HEK293 (cell line): ENCODE measurements at regions not wholly inside any gene's neighbourhood (a gene's known extent, or its start where the extent isn't known, plus 50 kb on each side); places are given as distances from the start of the nearest gene placed in this dataset.

Experiments
- KLF16 ChIP-seq: fragments of 450-650 bp; formaldehyde crosslinking; IDR thresholded peaks from 2 replicates; pipeline ENCODE4 v1.5.1; 2017; ENCODE audit warnings: missing biosample characterization, missing genetic modification characterization
- SP2 ChIP-seq: fragments of 450-650 bp; formaldehyde crosslinking; IDR thresholded peaks from 2 replicates; pipeline ENCODE4 v1.5.1; 2016; ENCODE audit warnings: missing biosample characterization, missing genetic modification characterization
- YY1 ChIP-seq: fragments of 450-650 bp; formaldehyde crosslinking; IDR thresholded peaks from 2 replicates; pipeline ENCODE4 v1.5.1; 2018; ENCODE audit warnings: missing biosample characterization, missing genetic modification characterization
- ZNF175 ChIP-seq: fragments of 450-650 bp; formaldehyde crosslinking; IDR thresholded peaks from 2 replicates; pipeline ENCODE4 v1.5.1; 2016; ENCODE audit warnings: missing biosample characterization, missing genetic modification characterization
- ZNF23 ChIP-seq: fragments of 450-650 bp; formaldehyde crosslinking; IDR thresholded peaks from 2 replicates; pipeline ENCODE4 v1.5.1; 2016; ENCODE audit warnings: missing biosample characterization, missing genetic modification characterization, borderline replicate concordance
- TF ChIP-seq, protein P1 (sequence below): fragments of 450-650 bp; formaldehyde crosslinking; IDR thresholded peaks from 2 replicates; pipeline ENCODE4 v1.5.1; 2016; ENCODE audit warnings: missing biosample characterization, missing genetic modification characterization
- TF ChIP-seq, protein P2 (sequence below): fragments of 450-650 bp; formaldehyde crosslinking; IDR thresholded peaks from 2 replicates; pipeline ENCODE4 v1.5.1; 2017; ENCODE audit warnings: missing biosample characterization, missing genetic modification characterization
- TF ChIP-seq, protein P3 (sequence below): fragments of 450-650 bp; formaldehyde crosslinking; IDR thresholded peaks from 2 replicates; pipeline ENCODE4 v1.5.1; 2016; ENCODE audit warnings: missing biosample characterization, missing genetic modification characterization
- TF ChIP-seq, protein P4 (sequence below): fragments of 450-650 bp; formaldehyde crosslinking; IDR thresholded peaks from 2 replicates; pipeline ENCODE4 v1.5.1; 2016; ENCODE audit warnings: missing biosample characterization, missing genetic modification characterization

DNA sequence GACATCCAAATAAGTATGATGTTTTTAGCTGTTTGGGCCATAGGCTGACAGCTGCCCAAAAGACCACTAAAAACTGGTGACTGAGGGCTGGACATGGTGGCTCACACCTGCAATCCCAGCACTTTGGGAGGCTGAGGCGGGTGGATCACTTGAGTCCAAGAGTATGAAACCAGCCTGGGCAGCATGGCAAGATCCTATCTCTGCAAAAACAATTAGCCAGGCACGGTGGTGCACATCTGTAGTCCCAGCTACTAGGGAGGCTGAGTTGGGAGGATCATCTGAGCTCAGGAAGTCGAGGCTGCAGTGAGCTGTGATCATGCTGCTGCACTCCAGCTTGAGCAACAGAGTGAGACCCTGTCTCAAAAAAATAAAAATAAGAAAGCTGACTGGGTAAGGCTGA lies 511.5 kb upstream of the RAB6C start:
- TF ChIP-seq ZNF23 (no peak), ZNF175 (tag by site-specific recombination) (no peak), KLF16 (tag by site-specific recombination) (no peak), SP2 (tag by site-specific recombination) (no peak), YY1 (tag by site-specific recombination) (no peak)
- TF ChIP-seq, protein P1, sequence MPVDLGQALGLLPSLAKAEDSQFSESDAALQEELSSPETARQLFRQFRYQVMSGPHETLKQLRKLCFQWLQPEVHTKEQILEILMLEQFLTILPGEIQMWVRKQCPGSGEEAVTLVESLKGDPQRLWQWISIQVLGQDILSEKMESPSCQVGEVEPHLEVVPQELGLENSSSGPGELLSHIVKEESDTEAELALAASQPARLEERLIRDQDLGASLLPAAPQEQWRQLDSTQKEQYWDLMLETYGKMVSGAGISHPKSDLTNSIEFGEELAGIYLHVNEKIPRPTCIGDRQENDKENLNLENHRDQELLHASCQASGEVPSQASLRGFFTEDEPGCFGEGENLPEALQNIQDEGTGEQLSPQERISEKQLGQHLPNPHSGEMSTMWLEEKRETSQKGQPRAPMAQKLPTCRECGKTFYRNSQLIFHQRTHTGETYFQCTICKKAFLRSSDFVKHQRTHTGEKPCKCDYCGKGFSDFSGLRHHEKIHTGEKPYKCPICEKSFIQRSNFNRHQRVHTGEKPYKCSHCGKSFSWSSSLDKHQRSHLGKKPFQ (tag by site-specific recombination): no peak
- TF ChIP-seq, protein P2, sequence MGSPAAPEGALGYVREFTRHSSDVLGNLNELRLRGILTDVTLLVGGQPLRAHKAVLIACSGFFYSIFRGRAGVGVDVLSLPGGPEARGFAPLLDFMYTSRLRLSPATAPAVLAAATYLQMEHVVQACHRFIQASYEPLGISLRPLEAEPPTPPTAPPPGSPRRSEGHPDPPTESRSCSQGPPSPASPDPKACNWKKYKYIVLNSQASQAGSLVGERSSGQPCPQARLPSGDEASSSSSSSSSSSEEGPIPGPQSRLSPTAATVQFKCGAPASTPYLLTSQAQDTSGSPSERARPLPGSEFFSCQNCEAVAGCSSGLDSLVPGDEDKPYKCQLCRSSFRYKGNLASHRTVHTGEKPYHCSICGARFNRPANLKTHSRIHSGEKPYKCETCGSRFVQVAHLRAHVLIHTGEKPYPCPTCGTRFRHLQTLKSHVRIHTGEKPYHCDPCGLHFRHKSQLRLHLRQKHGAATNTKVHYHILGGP (tag by site-specific recombination): no peak
- TF ChIP-seq, protein P3, sequence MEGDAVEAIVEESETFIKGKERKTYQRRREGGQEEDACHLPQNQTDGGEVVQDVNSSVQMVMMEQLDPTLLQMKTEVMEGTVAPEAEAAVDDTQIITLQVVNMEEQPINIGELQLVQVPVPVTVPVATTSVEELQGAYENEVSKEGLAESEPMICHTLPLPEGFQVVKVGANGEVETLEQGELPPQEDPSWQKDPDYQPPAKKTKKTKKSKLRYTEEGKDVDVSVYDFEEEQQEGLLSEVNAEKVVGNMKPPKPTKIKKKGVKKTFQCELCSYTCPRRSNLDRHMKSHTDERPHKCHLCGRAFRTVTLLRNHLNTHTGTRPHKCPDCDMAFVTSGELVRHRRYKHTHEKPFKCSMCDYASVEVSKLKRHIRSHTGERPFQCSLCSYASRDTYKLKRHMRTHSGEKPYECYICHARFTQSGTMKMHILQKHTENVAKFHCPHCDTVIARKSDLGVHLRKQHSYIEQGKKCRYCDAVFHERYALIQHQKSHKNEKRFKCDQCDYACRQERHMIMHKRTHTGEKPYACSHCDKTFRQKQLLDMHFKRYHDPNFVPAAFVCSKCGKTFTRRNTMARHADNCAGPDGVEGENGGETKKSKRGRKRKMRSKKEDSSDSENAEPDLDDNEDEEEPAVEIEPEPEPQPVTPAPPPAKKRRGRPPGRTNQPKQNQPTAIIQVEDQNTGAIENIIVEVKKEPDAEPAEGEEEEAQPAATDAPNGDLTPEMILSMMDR (tag by site-specific recombination): no peak
- TF ChIP-seq, protein P4, sequence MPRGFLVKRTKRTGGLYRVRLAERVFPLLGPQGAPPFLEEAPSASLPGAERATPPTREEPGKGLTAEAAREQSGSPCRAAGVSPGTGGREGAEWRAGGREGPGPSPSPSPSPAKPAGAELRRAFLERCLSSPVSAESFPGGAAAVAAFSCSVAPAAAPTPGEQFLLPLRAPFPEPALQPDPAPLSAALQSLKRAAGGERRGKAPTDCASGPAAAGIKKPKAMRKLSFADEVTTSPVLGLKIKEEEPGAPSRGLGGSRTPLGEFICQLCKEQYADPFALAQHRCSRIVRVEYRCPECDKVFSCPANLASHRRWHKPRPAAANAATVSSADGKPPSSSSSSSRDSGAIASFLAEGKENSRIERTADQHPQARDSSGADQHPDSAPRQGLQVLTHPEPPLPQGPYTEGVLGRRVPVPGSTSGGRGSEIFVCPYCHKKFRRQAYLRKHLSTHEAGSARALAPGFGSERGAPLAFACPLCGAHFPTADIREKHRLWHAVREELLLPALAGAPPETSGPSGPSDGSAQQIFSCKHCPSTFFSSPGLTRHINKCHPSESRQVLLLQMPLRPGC: no peak
